H9 (cell line): ENCODE measurements at regions not wholly inside any gene's neighbourhood (a gene's known extent, or its start where the extent isn't known, plus 50 kb on each side); places are given as distances from the start of the nearest gene placed in this dataset.
"Not testable (repeated sequence)": the region's sequence is repeated elsewhere in the genome, so short reads cannot be mapped to it uniquely, and the experiment has no call there.

ENCODE experiments used
- DNase-seq: peaks from one replicate; pipeline ENCODE4 v3.0.0-alpha.2; 2017
- H2AFZ ChIP-seq: one replicate; pipeline ENCODE4 v1.6.1; 2013; ENCODE audit warnings: mild to moderate bottlenecking, low read length, control low read depth, moderate library complexity
- H2AK5ac ChIP-seq: 2 replicates; pipeline ENCODE4 v1.6.1; 2013; ENCODE audit warnings: low read length, control low read depth, mixed read lengths; ENCODE audit not compliant: insufficient read length
- H2BK120ac ChIP-seq: one replicate; pipeline ENCODE4 v1.6.1; 2013; ENCODE audit warnings: low read depth, mild to moderate bottlenecking, low read length, control low read depth, inconsistent platforms; ENCODE audit not compliant: poor library complexity, severe bottlenecking
- H2BK12ac ChIP-seq: 2 replicates; pipeline ENCODE4 v1.6.1; 2013; ENCODE audit warnings: low read length, control low read depth, mixed read lengths, low read depth; ENCODE audit not compliant: insufficient read length
- H2BK15ac ChIP-seq: 2 replicates; pipeline ENCODE4 v1.6.1; 2013; ENCODE audit warnings: low read depth, low read length, control low read depth
- H2BK20ac ChIP-seq: one replicate; pipeline ENCODE4 v1.6.1; 2013; ENCODE audit warnings: low read depth, mild to moderate bottlenecking, low read length, control low read depth, inconsistent platforms; ENCODE audit not compliant: poor library complexity, severe bottlenecking
- H2BK5ac ChIP-seq: 2 replicates; pipeline ENCODE4 v1.6.1; 2013; ENCODE audit warnings: low read length, control low read depth, mixed read lengths; ENCODE audit not compliant: insufficient read length
- H3K14ac ChIP-seq: 2 replicates; pipeline ENCODE4 v1.6.1; 2013; ENCODE audit warnings: low read length, control low read depth; ENCODE audit not compliant: insufficient read depth
- H3K18ac ChIP-seq: 2 replicates; pipeline ENCODE4 v1.6.1; 2013; ENCODE audit warnings: low read depth, mild to moderate bottlenecking, mixed read lengths, low read length, control low read depth; ENCODE audit not compliant: insufficient read length
- H3K23ac ChIP-seq: 2 replicates; pipeline ENCODE4 v1.6.1; 2013; ENCODE audit warnings: low read length, control low read depth, mixed read lengths, low read depth; ENCODE audit not compliant: insufficient read length
- H3K23me2 ChIP-seq: 2 replicates; pipeline ENCODE4 v1.6.1; 2013; ENCODE audit warnings: low read depth, mild to moderate bottlenecking, mixed read lengths, low read length, control low read depth; ENCODE audit not compliant: insufficient read length, poor library complexity, severe bottlenecking
- H3K27ac ChIP-seq: 2 replicates; pipeline ENCODE4 v1.5.1; 2013; ENCODE audit warnings: low read length, control low read depth, mixed read lengths, low read depth; ENCODE audit not compliant: insufficient read length
- H3K27me3 ChIP-seq: 2 replicates; pipeline ENCODE4 v1.6.1; 2013; ENCODE audit warnings: low read length, control low read depth, inconsistent platforms; ENCODE audit not compliant: insufficient read depth
- H3K4ac ChIP-seq: 2 replicates; pipeline ENCODE4 v1.6.1; 2013; ENCODE audit warnings: low read depth, mild to moderate bottlenecking, control low read depth, inconsistent platforms, low read length, moderate library complexity
- H3K4me1 ChIP-seq: 2 replicates; pipeline ENCODE4 v1.6.1; 2013; ENCODE audit warnings: low read length, control low read depth, inconsistent platforms; ENCODE audit not compliant: insufficient read depth
- H3K4me2 ChIP-seq: 2 replicates; pipeline ENCODE4 v1.6.1; 2013; ENCODE audit warnings: low read length, control low read depth, mixed read lengths; ENCODE audit not compliant: insufficient read length, insufficient read depth
- H3K56ac ChIP-seq: 2 replicates; pipeline ENCODE4 v1.6.1; 2013; ENCODE audit warnings: low read depth, mild to moderate bottlenecking, mixed read lengths, low read length, control low read depth; ENCODE audit not compliant: insufficient read length
- H3K79me1 ChIP-seq: 2 replicates; pipeline ENCODE4 v1.6.1; 2013; ENCODE audit warnings: low read depth, mild to moderate bottlenecking, moderate library complexity, low read length, control low read depth, inconsistent platforms; ENCODE audit not compliant: insufficient read depth, poor library complexity, severe bottlenecking
- H3K79me2 ChIP-seq: 2 replicates; pipeline ENCODE4 v1.6.1; 2013; ENCODE audit warnings: low read length, control low read depth, inconsistent platforms; ENCODE audit not compliant: insufficient read depth
- H3K9ac ChIP-seq: 2 replicates; pipeline ENCODE4 v1.6.1; 2013; ENCODE audit warnings: low read length, control low read depth, mixed read lengths; ENCODE audit not compliant: insufficient read length; ENCODE audit errors: extremely low read depth
- H3K9me3 ChIP-seq: one replicate; pipeline ENCODE4 v1.6.1; 2013; ENCODE audit warnings: low read depth, low read length, inconsistent platforms; ENCODE audit not compliant: control insufficient read depth
- H3T11ph ChIP-seq: one replicate; pipeline ENCODE4 v1.6.1; 2013; ENCODE audit warnings: mild to moderate bottlenecking, low read length, control low read depth, inconsistent platforms
- H4K20me1 ChIP-seq: one replicate; pipeline ENCODE4 v1.6.1; 2013; ENCODE audit not compliant: control insufficient read depth, insufficient read length, insufficient read depth
- H4K5ac ChIP-seq: 2 replicates; pipeline ENCODE4 v1.6.1; 2013; ENCODE audit warnings: low read depth, mild to moderate bottlenecking, mixed read lengths, low read length, control low read depth; ENCODE audit not compliant: insufficient read length
- H4K8ac ChIP-seq: replicated peaks from 2 replicates; pipeline ENCODE4 v1.6.1; 2013; ENCODE audit warnings: low read length, control low read depth, mixed read lengths, low read depth; ENCODE audit not compliant: insufficient read length
- H4K91ac ChIP-seq: 2 replicates; pipeline ENCODE4 v1.6.1; 2013; ENCODE audit warnings: low read depth, mild to moderate bottlenecking, moderate library complexity, mixed read lengths, low read length, control low read depth; ENCODE audit not compliant: insufficient read length
- H3K27ac Mint-ChIP-seq, 3 experiments: 2 replicates in 2 of 3; 3 replicates in 1 of 3; pipeline ENCODE4 v1.8.0; 2020 to 2021; ENCODE audit warnings: mixed read lengths in 3 of 3, mild to moderate bottlenecking in 1 of 3, moderate library complexity in 1 of 3
- H3K27me3 Mint-ChIP-seq: 2 replicates; pipeline ENCODE4 v1.8.0; 2021; ENCODE audit warnings: low read depth, mild to moderate bottlenecking, moderate library complexity, mixed read lengths
- H3K36me3 Mint-ChIP-seq, 3 experiments: 2 replicates in 2 of 3; 3 replicates in 1 of 3; pipeline ENCODE4 v1.8.0; 2020 to 2021; ENCODE audit warnings: low read depth in 3 of 3, mixed read lengths in 3 of 3; ENCODE audit not compliant: insufficient read depth in 1 of 3
- H3K4me1 Mint-ChIP-seq, 2 experiments: 2 replicates each; pipeline ENCODE4 v1.8.0; 2020; ENCODE audit warnings: mixed read lengths in 2 of 2
- H3K4me3 Mint-ChIP-seq, 2 experiments: 2 replicates in 1 of 2; 3 replicates in 1 of 2; pipeline ENCODE4 v1.8.0; 2020 to 2021; ENCODE audit warnings: mild to moderate bottlenecking in 2 of 2, mixed read lengths in 2 of 2, moderate library complexity in 1 of 2
- H3K9me3 Mint-ChIP-seq, 2 experiments: 2 replicates in 1 of 2; 3 replicates in 1 of 2; pipeline ENCODE4 v1.8.0; 2020; ENCODE audit warnings: mild to moderate bottlenecking in 2 of 2, mixed read lengths in 2 of 2, moderate library complexity in 1 of 2
- WGBS: extraction: QIAGEN DNeasy Blood & Tissue Kit; methylation state at CpG from one replicate; pipeline ENCODE4 v1.1.7; 2013; ENCODE audit warnings: missing lambda C conversion rate, low lambda C conversion rate, mixed read lengths; ENCODE audit not compliant: insufficient read length; ENCODE audit errors: extremely low coverage; 5-methylcytosine and 5-hydroxymethylcytosine counted together

DNA sequence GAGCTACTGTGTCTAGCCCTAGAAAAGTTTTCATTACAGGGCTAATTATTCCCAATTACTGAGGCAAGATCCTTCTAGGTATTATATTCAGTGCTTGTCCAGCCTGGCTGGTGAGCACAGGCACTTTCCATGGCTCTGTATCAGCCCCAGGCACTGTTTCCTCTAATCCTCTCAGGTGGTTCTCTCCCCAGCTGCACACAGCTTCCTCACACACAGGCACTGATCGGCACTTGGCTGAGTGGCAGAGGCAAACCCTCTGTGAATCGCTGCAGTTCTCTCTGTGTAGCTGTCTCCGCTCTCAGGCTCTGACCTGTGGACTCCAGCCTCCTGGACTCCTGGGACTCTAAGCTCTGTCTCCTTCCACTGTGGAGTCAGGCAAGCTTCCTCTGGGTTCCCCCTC lies 318.1 kb downstream of the KLF13 start:
- H3K23me2 ChIP-seq: not testable (repeated sequence)

DNA sequence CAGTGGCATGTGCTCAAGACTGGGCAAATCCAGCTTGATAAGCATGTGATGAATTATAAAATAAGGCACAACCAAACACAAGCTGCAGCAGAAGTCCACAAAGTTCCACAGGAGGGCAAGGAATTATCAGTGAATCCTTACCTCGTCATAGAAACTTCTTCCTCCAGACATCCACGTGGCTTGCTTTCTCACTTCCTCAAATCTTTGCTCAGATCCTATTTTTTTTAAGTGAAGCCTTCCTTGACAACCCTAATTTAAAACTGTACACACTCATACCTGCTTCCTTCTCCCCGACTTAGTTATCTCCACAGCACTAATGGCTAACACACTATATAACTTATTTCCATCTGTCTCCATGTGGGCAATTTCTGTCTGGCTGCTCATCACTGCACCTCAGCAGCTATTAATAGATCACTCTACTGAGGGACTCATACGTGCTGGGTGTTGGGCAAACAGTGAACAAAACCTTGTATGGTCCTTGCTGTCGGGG lies 320.7 kb downstream of the KLF13 start:
- H3K23ac ChIP-seq, DNase-seq, H3K79me2 ChIP-seq, H3K79me1 ChIP-seq, H3K56ac ChIP-seq, H3K27ac ChIP-seq, H3K27me3 ChIP-seq, H3K9me3 ChIP-seq, H3K9ac ChIP-seq, H2AFZ ChIP-seq, H3K4ac ChIP-seq, H3K14ac ChIP-seq, H2BK15ac ChIP-seq, H2BK12ac ChIP-seq, H3T11ph ChIP-seq, H4K5ac ChIP-seq, H3K4me2 ChIP-seq, H3K18ac ChIP-seq, H2BK120ac ChIP-seq, H3K9me3 Mint-ChIP-seq, H3K23me2 ChIP-seq, H3K4me1 ChIP-seq, H3K27ac Mint-ChIP-seq, H3K4me1 Mint-ChIP-seq, H4K20me1 ChIP-seq, H2BK5ac ChIP-seq, H2BK20ac ChIP-seq, H3K4me3 Mint-ChIP-seq, H2AK5ac ChIP-seq, H3K27me3 Mint-ChIP-seq, H4K8ac ChIP-seq, H3K36me3 Mint-ChIP-seq, H4K91ac ChIP-seq: not testable (repeated sequence)
- no CpG with 5 or more reads among the region's 5 CpGs for WGBS

More for the DNA sequence above, 318.1 kb downstream of the KLF13 start:
- not testable (repeated sequence) for H3K4ac ChIP-seq, H2BK15ac ChIP-seq, H4K20me1 ChIP-seq, DNase-seq, H3T11ph ChIP-seq, H2BK5ac ChIP-seq, H2BK120ac ChIP-seq, H3K27me3 ChIP-seq, H4K5ac ChIP-seq, H3K36me3 Mint-ChIP-seq, H4K91ac ChIP-seq, H3K14ac ChIP-seq, H3K4me1 ChIP-seq, H2BK20ac ChIP-seq, H3K23ac ChIP-seq, H3K56ac ChIP-seq, H2AFZ ChIP-seq, H3K79me2 ChIP-seq, H3K27me3 Mint-ChIP-seq, H3K79me1 ChIP-seq, H2BK12ac ChIP-seq, H2AK5ac ChIP-seq, H3K4me1 Mint-ChIP-seq, H3K9ac ChIP-seq, H3K4me2 ChIP-seq, H3K9me3 ChIP-seq, H3K4me3 Mint-ChIP-seq, H3K27ac ChIP-seq, H3K9me3 Mint-ChIP-seq, H4K8ac ChIP-seq, H3K18ac ChIP-seq
- WGBS: no CpG with 5 or more reads among the region's 3 CpGs
- peak overlapping the region in 1 of 3 experiments; percentile 71; a peak in 1 of 7 replicates for H3K27ac Mint-ChIP-seq
